Activated CD8-positive, alpha-beta memory T cell treated with anti-CD3 and anti-CD28 coated beads, Interleukin-2, amount 50 U/mL, for 48 hours (primary cell): ENCODE measurements at regions not wholly inside any gene's neighbourhood (a gene's known extent, or its start where the extent isn't known, plus 50 kb on each side); places are given as distances from the start of the nearest gene placed in this dataset.

ENCODE experiments used
- DNase-seq: peaks from one replicate; pipeline ENCODE4 v3.0.0-alpha.2; 2020

DNA sequence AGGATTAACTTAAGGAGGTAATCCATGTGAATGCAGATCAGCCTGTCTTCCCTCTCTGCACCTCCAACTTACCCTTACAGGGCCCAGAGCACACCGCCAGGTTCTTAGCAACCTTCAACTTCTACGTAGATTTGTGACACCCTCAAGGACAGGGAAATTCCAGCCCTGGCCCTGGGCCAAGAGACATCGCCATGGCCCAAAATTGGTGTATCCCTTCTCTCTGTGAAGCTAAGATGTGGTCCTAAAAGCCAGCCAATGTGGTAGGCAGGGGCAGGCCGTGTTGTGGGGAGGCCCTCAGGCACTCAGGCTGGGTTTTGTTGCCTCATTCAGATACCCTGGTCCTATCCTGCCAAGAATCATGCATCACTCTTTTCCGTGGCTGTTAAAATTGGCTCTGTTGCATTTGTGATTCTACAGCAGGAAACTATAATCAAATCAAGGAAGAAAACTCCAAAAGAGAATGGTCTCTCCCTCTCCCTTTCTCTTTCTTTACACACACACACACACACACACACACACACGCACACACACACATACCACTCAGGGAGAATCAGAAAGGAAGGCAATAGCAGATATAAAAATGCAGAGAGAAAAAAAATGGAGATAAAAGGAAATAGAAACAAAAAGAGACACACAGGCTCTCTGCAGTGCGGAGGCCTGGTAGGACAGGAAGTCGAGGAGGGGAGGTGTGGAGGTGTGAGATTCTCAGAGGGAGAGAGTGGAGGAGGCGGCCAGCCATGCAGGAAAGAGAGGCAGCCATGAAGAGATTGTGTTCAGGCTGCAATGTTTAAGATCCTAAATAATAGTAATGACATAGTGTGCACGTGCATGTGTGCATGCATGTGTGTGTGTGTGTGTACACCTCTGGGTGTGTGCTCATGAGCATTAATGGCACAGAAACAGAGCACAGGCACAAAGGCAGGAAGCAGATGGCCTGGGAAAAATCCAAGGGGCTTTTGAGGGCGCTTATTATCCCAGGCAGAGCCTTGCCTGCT lies 201.8 kb upstream of the LRFN2 start:
- no peak for DNase-seq

DNA sequence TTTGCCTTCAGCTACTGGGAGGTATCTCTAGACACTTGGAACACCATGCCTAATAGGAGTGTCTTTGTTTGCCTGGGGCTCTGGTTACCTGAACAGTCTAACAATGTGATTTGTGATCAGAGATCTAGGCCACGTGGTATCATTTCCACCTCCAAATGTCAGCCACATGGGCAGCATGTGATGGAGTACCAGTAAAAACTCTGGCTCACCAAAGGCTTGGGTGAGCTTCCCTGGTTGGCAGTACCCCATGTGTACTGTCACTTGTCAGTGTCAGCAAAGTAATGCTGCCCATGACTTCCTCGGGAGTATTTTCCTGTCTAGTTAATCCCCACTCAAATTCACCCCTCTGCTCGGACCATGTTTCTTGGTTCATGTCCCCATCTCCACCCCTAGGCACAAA lies 195.2 kb upstream of the LRFN2 start:
- no peak for DNase-seq

DNA sequence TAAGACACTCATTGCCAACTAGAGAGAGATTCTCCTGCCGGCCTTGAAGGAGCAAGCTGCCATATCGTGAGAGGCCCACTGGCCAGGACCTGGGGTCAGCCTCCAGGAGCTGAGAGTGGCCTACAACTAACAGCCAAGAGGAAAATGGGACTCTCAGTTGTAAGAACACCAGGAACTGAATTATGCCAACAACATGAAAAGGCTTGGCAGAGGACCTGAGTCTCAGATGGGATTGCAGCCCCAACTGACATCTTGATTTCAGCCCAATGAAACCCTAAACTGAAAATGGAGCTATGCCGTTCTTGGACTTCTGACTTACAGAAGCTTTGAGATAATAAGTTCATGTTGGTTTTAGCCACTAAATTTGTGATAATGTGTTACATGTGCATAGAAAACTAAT lies 193.5 kb upstream of the LRFN2 start:
- no peak for DNase-seq

DNA sequence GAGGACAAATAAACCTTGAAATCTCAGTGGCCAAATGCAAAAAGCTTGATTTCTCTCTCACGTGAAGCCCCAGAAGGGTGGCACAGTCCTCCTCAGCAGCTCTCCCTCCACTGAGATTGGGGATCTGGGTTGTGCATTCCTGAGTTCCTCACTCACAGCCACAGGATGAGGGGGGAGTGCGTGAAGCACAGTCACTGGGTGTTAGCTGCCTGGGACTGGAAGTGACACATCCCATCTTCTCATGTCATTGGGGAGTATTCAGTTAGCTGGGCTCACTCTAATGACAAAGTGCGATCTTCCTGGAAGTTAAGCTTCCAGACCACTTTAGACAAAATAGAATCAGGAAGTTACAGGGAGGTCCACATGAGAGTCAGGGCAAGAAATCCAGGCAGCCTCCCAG lies 192.2 kb upstream of the LRFN2 start:
- DNase-seq: no peak

DNA sequence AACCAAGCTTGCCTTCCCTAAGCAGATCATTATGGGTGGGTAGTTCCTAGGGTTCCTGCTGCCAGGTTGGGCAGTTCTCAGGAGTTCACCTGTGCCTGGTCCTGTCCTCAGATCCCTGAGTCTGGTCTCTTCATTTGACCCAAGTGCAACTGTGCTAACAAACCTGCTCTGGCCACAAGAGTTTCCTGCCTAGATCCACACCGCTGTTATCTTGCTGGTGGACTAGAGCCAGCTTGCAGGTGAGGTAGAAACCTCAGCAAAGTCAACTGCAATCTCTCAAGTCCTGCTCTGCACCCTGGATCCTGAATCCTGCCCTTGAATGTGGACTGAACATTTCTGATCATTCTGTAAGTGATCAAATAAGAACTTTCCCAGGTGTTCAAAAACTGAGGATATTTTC lies 191.8 kb upstream of the LRFN2 start:
- DNase-seq: no peak

DNA sequence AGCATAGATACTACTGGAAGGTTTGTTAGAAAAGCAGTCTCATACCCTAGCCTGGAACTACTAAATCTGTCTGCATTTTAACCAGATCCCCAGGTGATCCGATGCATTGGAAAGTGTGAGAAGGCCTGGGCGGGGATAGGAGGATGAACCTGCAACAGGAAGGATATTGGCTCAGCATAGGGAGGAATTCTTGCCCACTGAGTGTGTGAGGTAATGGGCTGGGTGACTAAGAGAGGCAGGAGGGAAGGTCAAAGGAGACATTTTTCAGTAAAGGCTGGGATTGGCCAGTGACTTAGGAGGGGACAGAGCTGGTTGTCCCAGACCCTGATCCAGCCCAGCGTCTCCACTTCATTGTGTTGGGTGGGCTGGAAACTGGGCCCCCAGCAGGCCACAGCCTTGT lies 191.0 kb upstream of the LRFN2 start:
- no peak for DNase-seq

DNA sequence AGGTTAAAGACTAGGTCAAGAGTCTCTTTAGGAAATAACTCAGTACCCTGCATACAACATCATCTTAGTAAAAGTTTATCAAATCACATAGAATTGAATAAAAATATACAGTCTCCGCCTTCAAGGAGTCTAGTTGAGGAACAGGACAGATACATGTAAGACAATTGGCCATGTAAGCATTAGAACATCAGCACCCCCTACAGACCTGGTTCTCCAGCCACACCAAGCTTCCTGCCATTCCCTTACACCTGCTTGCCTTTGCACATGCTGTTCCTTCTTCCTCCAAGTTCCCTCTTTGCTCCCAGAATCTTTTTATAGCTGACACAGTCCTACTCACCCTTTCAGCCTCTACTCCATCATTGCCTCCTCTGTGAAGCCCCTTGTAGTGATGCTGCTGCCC lies 187.8 kb upstream of the LRFN2 start:
- DNase-seq: no peak

DNA sequence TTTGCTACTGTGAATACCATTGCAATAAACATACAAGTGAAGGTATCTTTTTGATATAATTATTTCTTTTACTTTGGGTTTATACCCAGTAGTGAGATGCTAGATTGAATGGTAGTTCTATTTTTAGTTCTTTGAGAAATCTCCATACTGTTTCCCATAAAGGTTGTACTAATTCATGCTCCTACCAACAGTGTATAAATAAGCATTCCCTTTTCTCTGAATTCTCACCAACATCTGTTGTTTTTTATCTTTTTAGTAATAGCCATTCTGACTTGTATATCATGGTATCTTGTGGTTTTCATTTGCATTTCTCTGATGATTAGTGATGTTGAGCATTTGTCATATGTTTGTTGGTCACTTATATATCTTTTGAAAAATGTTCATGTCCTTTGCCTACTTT lies 183.6 kb upstream of the LRFN2 start:
- no peak for DNase-seq

DNA sequence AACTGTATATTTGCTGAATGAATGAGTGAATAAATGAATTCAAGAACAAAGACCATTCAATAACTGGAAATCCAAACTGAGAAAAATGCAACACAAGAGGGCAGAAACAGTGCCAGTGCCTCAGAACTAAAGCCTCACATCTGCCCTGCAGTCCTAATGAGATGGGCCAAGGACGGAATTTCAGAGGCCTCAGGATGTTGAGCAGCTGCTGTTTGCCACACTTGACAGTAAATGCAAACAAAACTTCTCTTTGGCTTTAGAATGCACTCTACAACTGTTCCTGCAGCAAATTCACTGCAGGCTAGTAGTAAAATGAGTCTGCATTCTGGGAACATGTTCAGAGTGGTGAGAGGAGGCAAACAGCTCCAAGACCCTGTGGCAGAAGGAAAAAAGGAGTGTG lies 177.6 kb upstream of the LRFN2 start:
- no peak for DNase-seq

DNA sequence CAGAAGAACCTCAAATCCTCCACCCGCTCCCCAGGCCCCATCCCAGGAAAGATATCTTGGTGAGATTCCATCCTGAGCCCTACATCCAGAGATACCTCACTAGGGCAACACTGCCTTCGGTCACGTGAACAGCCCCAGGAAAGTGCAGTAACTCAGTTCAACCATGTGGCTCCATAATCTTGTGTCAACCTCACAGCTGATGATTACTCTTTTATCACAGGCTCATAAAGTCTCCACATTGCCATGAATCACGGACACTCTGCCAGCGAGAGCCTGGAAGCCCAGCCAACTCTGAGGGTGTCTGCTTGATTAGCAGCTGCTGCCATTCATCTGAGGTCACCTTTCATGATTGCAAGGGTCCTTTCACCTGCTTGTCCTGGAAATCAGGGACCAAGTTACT lies 175.8 kb upstream of the LRFN2 start:
- no peak for DNase-seq

DNA sequence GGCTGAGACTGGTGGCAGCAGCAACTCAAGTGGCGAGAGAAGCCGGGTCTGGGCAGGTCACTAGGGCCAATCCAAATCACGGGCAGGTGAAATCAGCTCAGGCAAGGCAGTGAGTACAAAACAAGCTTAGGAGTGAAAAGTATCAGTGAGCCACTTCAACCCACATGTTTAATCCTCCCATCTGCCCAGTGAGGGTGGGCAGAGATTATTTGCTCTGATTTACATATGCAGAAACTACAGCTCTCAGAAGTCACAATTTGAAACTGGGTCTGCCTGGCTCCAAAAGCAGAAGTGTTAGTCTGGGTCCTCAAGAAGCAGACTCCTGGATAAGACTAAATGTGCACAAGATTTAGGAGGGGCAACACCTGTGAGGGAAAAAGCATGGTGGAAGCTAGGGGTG lies 173.7 kb upstream of the LRFN2 start:
- DNase-seq: no peak

DNA sequence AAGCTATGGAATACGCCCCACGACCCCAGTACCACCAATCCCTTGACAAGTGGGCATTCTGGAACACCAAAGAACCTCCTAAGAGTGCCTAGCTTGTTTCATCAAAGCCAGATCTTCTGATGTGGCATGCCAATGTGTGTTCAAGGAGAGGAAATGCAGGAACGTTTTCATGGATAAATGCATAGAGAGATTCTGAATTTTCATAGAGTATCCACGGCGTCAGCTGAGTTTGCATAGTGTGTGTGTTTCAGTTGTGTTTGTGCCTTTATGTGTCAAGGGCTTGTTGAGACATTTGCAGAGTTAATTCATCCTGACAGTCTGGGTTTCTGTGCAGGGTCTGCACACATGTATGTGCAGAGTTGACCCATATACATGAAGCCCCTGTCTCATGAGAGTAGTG lies 172.7 kb upstream of the LRFN2 start:
- no peak for DNase-seq

DNA sequence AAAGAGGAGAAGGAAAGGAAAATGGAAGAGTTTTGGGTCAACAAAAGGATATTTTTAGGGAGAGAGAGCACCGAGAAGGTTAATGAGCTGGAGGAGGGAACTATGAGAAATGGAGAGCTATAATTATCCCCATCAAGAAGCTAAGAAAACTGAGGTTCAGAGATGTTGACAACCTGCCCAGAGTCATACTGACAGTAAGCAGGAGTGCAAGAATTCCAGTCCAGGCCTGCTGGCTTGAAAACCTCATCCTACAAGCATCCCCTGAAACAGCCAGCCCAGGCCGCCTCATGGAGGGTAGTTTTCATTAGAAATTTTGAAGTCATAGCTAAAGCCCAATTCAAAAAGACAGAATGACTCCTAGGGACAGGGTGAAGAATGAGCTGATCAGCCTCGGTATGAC lies 172.1 kb upstream of the LRFN2 start:
- no peak for DNase-seq

DNA sequence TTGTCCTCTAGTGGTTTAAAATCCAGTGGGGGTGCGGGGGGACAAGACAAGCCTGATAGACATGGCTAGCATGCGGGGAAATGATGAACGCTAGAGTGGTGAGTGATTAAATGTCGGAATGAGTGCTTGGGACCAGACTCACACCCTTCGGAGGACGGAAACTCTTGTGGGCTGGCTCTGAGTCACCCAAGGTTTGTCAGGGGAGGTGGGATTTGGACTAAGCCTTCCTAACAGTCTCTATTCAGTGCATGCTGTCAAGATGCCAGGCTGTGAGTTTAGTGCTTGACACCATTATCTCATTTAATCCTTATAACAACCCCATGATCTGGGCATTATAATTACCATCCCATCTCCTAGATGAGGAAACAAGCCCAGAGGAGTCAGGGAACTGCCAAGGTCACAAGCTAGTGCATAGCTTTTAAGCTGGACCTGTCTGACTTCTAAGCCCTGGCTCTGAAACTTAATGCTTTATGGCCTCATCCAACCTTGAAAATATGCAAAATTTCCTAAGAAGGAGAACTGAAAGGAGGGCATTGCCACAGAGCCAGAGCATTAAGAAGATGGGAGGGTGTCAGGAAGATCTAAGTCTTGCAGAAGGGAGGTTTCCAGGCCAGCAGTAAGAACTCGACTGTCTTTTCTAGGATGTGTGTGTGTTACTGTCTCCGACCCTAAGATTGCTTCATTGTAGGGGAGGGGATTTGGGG lies 168.7 kb upstream of the LRFN2 start:
- DNase-seq: no peak

DNA sequence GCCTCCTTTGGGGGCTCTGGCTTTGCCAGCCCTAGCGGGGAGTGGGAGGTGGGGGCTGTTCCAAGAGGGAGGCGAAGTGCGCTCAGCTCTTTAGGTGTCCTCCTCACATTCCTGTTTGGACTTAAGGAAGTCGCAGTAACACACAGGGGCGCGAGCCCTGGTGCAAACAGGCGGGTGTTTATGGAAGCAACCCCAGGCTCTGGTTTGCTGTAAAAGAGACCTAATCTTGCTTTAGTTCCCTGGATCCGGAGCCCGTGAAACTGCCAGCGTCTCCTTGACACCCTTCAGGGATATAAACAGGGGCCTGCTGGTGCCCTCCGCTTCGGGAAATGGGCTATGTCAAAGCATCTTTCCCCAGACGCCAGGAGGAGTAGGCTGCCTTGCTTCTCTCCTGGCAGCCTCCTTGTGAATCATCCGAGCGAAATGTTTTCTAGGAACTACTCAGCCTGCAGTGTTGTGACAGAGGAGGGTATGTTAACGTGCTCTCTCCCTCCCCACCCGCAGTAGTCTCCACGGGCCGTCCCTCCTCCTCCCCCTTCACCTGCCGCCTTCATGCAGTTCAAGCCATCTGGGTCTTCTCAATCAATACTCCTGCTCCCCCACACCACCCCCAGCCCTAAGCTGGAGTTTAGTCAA lies 168.0 kb upstream of the LRFN2 start:
- no peak for DNase-seq

DNA sequence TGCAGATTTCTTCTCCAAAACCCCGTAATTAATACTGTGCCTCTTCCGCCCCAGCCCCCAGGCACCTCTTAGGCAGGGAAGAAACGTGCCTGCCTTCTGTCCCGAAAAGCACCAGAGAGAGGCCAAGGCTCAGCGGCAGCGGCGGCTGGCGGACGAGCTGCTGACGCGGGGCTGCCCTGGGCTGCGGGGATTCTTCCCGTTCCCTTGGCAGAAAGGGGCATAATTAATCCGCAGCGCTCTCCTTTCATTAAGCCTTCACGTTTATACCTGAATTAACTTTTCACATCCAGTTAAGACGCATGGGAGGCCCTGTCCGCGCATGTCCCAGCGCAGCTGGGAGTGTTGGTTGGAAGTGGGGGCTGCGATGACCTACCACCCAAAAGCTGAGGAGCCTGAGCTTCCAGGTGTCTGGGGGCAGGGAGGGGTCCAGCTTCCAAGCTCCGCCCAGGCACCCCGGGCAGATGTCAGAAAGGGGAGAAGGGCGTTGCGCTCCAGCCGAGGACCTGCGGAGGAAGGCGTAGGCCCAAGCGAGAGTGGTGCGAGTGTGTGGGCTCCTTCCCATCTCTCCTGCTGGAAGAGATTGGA lies 167.4 kb upstream of the LRFN2 start:
- DNase-seq: no peak

DNA sequence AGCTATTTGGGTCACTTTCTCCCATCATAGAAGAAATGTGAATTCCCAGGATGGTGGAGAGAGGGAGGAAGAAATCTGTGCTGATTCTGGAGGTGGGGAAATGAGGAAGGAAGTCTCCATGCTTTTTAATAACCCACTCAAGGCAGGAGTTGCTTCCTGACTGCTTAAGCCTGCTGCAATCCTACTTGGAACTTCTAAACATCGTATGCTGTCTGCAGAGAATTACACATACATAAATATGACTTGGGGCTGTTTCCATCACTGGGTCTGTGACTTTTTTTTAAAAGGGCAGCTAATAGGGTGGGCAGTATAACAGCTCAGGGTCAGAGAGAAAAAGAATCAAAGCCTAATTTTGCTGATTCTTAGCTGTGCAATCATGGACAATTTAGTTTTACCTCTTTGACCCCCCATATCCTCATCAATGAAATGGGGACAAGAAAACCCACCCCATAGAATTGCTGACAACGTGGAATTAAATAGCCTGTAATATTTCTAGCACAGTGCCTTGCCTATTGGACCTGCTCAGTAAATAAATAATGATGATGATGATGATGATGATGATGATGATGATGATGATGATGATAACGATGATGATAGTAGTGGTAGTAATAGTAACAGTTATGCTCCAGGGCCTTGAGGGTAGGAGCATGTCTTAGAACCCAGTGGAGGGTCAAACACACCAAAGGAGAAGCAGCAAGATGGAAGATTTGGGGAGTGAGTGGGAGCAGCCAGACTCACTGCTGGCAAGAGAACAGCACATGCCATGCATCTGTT lies 166.7 kb upstream of the LRFN2 start:
- DNase-seq: no peak

DNA sequence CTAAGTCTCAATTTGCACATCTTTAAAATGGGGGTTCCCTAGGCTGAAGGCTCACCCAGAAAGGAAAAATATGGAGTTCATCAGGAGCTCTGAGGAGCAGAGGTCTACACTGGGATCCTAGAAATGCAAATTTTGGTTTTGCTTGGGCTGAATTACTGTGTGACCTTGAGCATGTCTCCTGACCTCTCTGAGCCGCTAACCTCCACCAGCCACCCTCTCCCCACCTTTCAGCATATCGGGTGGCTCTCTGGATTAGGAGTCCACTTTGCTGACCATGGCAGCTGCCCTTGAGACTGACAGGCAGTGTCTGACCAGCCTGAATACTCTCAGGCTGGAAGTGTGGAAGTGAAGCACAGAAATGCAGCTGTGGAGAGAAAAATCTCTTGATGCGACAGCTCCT lies 165.9 kb upstream of the LRFN2 start:
- no peak for DNase-seq

DNA sequence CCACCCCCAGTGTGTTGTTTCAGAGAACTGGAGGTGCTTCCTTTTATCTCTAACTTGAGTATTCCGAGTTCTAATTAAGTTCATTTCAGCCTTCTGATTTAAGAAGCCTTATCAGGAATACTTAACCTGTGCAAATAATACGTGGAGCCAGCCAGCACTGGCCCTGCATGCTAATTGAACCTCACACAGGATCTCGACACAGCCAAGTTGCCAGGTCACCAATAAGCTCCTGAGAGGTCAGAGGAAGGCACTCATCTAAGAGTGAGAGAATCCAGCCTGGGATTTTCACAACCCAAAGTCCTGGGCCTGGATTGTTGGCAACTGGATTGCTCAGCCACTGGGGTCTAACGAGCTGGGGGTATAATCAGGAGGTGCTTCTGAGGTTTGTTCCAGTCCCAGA lies 157.7 kb upstream of the LRFN2 start:
- DNase-seq: no peak

DNA sequence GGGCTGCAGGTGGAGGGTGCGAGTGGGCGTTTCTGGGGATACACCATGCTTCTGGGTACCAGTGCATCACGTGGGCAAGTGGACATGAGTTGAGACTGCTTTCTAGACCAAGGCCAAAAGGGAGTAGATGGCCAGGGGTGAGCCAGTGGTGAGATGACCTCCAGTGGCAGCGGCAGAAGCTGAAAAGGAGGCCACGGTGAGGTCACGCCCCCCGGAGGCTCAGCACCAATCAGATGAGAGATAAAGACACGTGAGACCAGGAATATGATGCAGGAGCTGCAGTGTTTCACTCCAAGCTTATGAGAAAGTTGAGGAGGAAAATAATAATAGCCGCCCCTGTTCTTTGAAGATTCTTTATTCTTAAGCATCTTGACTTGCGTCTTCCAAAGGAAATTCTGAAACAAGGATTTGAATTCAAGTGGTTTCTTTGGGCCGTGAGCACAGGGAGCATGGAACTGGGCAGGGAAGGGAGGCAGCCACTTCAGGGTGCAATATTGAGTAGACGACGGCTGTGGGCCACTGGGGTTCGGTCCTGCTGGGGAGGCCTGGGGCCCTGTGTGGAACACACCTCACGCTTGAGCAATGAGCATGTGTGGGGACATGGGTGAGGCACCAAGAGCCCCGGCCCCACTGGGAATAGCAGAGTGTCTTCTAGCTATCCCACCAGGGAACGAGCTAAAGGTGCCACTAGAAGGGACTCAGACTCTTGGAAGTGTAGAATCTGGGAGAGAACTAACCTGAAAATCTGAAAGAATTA lies 156.7 kb upstream of the LRFN2 start:
- DNase-seq: no peak

DNA sequence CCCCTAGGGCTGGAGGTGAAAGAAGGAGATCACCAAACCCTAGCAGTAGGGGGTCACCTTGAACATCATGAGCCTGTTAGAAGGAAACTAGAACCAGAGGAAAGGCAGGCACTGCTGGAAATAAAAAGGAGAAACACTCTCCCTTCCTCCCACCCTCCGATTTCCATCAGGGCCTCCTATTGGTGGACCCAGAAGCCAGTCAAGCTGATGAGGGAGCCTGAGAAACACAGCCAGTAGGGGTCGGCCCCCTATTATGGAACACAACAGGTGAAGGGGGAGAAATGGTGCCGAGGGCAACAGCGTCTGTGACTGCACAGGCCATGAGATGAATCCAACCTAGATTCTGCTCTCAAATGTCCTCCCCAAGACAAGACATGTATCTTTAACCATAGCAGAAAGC lies 156.1 kb upstream of the LRFN2 start:
- no peak for DNase-seq

DNA sequence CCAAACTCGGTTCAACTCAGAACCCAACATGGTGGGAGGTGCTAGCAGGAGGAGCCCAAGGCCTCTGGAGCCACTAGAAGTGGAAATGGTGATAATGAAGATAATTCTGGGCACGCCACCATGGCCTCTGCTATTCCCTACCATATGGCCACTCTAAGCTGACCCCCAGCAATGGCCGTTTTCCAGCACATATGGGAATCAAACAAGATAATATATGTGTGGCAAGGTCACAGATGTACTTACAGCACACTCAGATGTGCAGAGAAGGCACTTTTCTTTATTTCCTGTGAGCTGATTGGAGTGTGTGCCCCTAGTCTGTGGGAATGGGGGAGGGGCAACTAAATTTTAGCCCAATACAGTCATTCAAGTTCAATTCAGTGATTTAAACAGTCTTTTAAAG lies 153.4 kb upstream of the LRFN2 start:
- DNase-seq: no peak
